T-cell (primary cell): ENCODE measurements at regions not wholly inside any gene's neighbourhood (a gene's known extent, or its start where the extent isn't known, plus 50 kb on each side); places are given as distances from the start of the nearest gene placed in this dataset.
"Not testable (repeated sequence)": the region's sequence is repeated elsewhere in the genome, so short reads cannot be mapped to it uniquely, and the experiment has no call there.

Experiments
- ATAC-seq, 4 experiments: fragments of 200-7000 bp in 3 of 4; fragments of 150-1000 bp in 1 of 4; cut with Tn5 transposase; replicated peaks in 1 of 4; 1 replicate in 3 of 4; 2 replicates in 1 of 4; pipeline ENCODE4 v1.10.0; 2021; ENCODE audit warnings: moderate library complexity in 3 of 4, mild to moderate bottlenecking in 2 of 4, moderate number of reproducible peaks in 1 of 4
- CTCF ChIA-PET, 2 donors: fragments of 300-600 bp; sonication (Branson Sonifier 250); formaldehyde crosslinking; loops; one replicate each; lab custom pipeline; 2022; ENCODE audit warnings: antibody characterized with exemption in 2 of 2; lab: Charles Lee
- POLR2A ChIA-PET, 2 donors: fragments of 300-600 bp; sonication (Branson Sonifier 250); formaldehyde crosslinking; loops; one replicate each; lab custom pipeline; 2022; ENCODE audit warnings: antibody characterized with exemption in 2 of 2; lab: Charles Lee
- DNase-seq, 35 experiments: peaks; one replicate each; pipeline versions ENCODE4 v3.0.0 to v3.0.0-alpha.2; 2013 to 2023
- H3K27ac ChIP-seq: one replicate; pipeline ENCODE4 v1.5.1; 2013; ENCODE audit warnings: low read length
- H3K27me3 ChIP-seq, 2 experiments: replicated peaks in 1 of 2; 1 replicate in 1 of 2; 2 replicates in 1 of 2; pipeline versions ENCODE4 v1.6.1 to v1.7.0; 2013; ENCODE audit warnings: low read length in 1 of 2, mixed read lengths in 1 of 2; ENCODE audit not compliant: control insufficient read depth in 2 of 2, insufficient read depth in 2 of 2; ENCODE audit errors: extremely low read depth in 1 of 2
- H3K36me3 ChIP-seq, 2 donors: 1 replicate in 1 of 2; 2 replicates in 1 of 2; pipeline versions ENCODE4 v1.6.1 to v1.7.0; 2013; ENCODE audit warnings: low read length in 1 of 2; ENCODE audit not compliant: control insufficient read depth in 2 of 2, insufficient read depth in 1 of 2; ENCODE audit errors: extremely low read depth in 1 of 2
- H3K4me1 ChIP-seq, 2 experiments: 1 replicate in 1 of 2; 2 replicates in 1 of 2; pipeline versions ENCODE4 v1.6.1 to v1.7.0; 2013; ENCODE audit warnings: low read length in 2 of 2, mixed read lengths in 1 of 2; ENCODE audit not compliant: insufficient read depth in 2 of 2, control insufficient read depth in 1 of 2; ENCODE audit errors: extremely low read depth in 1 of 2
- H3K4me3 ChIP-seq, 2 donors: 1 replicate in 1 of 2; 2 replicates in 1 of 2; pipeline versions ENCODE4 v1.5.1 to v1.7.0; 2013; ENCODE audit warnings: mild to moderate bottlenecking in 2 of 2, low read length in 1 of 2, moderate library complexity in 1 of 2; ENCODE audit not compliant: control insufficient read depth in 1 of 2; ENCODE audit errors: extremely low read depth in 1 of 2
- H3K9me3 ChIP-seq: 2 replicates; pipeline ENCODE4 v1.7.0; 2013
- H3K27ac Mint-ChIP-seq, 2 donors: one replicate each; pipeline ENCODE4 v1.8.0; 2020 to 2021; ENCODE audit warnings: mild to moderate bottlenecking in 2 of 2, mixed read lengths in 2 of 2
- H3K27me3 Mint-ChIP-seq, 2 donors: one replicate each; pipeline ENCODE4 v1.8.0; 2021 to 2022; ENCODE audit warnings: mixed read lengths in 2 of 2
- H3K36me3 Mint-ChIP-seq: one replicate; pipeline ENCODE4 v1.8.0; 2021; ENCODE audit warnings: mixed read lengths
- H3K4me1 Mint-ChIP-seq, 3 donors: one replicate each; pipeline ENCODE4 v1.8.0; 2020 to 2022; ENCODE audit warnings: mixed read lengths in 3 of 3, mild to moderate bottlenecking in 1 of 3
- H3K4me3 Mint-ChIP-seq, 3 donors: one replicate each; pipeline ENCODE4 v1.8.0; 2020 to 2022; ENCODE audit warnings: mild to moderate bottlenecking in 3 of 3, mixed read lengths in 3 of 3, moderate library complexity in 3 of 3
- H3K9me3 Mint-ChIP-seq, 3 donors: one replicate each; pipeline ENCODE4 v1.8.0; 2020 to 2022; ENCODE audit warnings: mixed read lengths in 3 of 3
- WGBS: methylation state at CpG from one replicate; pipeline ENCODE4 v1.1.5; 2013; ENCODE audit warnings: missing lambda C conversion rate; ENCODE audit not compliant: insufficient coverage; 5-methylcytosine and 5-hydroxymethylcytosine counted together

DNA sequence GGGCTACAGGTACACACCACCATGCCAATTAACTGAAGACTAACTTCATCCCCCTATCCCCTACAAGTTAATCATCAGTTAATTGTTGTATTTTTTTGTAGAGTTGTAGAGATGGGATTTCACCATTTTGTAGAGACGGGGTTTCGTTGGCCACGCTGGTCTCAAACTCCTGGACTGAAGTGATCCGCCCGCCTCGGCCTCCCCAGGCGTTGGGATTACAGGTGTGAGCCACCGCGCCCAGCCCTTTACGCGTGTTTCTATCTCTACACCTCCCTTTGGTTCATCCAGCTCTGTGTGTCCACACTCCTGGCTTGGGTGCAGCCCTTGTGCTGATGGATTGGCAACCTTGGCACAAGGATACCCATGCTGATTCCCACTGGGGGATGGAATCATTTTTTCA lies 258.8 kb downstream of the FAM43A start:
- ATAC-seq (no peak), DNase-seq (no peak)
- Histone ChIP-seq H3K4me3 (no peak overlapping the region), H3K27me3 (peaks cover 0 to 49% of the 10 kb centered on the region in 2 experiments), H3K9me3 (no peaks in the 10 kb centered on the region), H3K36me3 (no peaks in the 10 kb centered on the region), H3K4me1 (no peaks in the 10 kb centered on the region), H3K27ac (no peak overlapping the region)
- Mint-ChIP-seq H3K36me3 (no peaks in the 10 kb centered on the region), H3K4me1 (no peaks in the 10 kb centered on the region), H3K9me3 (peaks cover 4 to 8% (median 5%) of the 10 kb centered on the region in 3 donors), H3K27ac (no peak overlapping the region), H3K4me3 (no peak overlapping the region), H3K27me3 (peaks cover 10 to 14% of the 10 kb centered on the region in 2 donors)
- ChIA-PET POLR2A (no interaction called here), CTCF (interaction anchor here in 1 of 2 donors (0.6 kb wide), 1 partner anchor 30 kb away, joined by 7 read pairs; no protein-coding TSS in a partner anchor)
- WGBS, result 93% methylated on average over 9 of the region's 11 CpGs

DNA sequence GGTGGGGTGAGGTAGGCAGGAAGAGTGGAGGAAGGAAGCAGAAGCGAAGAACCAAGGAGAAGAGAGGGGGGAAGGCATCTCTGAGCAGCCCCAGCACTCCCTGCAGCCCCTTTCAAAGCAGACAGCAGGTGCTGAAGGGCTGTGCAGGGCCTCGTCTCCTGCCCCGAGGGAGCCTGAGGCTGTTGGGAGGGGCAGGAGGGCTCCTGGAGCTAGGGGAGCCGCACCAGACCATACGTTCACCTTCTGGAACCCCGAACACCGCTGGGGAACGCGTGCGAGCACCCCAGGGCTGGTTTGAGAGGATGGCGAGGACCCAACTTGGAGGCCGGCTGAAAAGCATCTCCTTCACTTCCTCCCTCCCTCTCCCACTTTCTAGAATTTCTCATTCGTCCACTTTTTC lies 259.8 kb downstream of the FAM43A start:
- H3K4me3 Mint-ChIP-seq, result no peak overlapping the region
- no peaks in the 10 kb centered on the region for H3K36me3 ChIP-seq
- H3K27ac ChIP-seq, result no peak overlapping the region
- H3K27me3 ChIP-seq, result peaks cover 0 to 39% of the 10 kb centered on the region in 2 experiments
- peaks cover 9 to 14% of the 10 kb centered on the region in 2 donors for H3K27me3 Mint-ChIP-seq
- H3K27ac Mint-ChIP-seq, result no peak overlapping the region
- no peaks in the 10 kb centered on the region for H3K4me1 Mint-ChIP-seq
- H3K4me3 ChIP-seq, result no peak overlapping the region
- H3K9me3 Mint-ChIP-seq, result peaks cover 4 to 8% (median 5%) of the 10 kb centered on the region in 3 donors
- ChIA-PET POLR2A (no interaction called here), CTCF (no interaction called here)
- H3K36me3 Mint-ChIP-seq, result no peaks in the 10 kb centered on the region
- no peak for DNase-seq
- no peaks in the 10 kb centered on the region for H3K4me1 ChIP-seq
- no peaks in the 10 kb centered on the region for H3K9me3 ChIP-seq
- 58% methylated on average over 6 of the region's 13 CpGs for WGBS
- no peak for ATAC-seq

DNA sequence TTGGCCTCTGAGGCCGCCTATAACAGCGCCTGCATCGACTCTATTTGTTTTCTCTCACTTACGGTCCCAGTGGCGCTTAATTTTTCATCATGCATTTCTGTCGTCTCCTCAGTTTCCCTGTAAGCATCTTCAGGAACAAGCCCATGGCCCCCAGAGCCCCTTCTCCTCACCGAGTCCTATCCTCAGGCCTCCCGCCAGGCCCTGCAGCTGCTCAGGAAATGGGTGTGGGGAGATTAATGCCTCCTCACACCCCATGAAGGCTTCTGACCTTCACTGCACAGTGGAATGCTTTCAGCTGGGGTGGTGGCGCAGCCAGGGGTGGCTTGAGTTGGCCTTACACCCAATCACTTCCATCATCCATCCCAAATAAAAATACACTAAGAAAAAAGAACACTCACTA lies 260.4 kb downstream of the FAM43A start:
- POLR2A ChIA-PET, result no interaction called here

DNA sequence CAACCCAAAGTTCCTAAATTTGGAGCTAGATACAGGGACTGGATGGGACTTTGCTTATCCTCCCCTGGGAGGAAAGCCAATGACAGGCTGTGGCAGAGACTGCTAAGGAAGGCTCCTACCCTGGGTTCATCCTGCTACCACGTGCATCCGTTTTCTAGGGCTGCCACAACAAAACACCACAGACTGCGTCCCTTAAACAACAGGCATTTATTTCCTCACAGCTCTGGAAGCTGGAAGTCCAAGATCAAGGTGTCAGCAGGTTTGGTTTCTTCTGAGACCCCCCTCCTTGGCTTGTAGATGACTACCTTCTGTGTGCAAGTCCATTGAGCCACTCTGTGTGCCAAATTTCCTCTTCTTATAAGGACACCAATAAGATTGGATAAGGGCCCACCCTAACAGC lies 263.9 kb downstream of the FAM43A start:
- 60% methylated on average over 3 of the region's 3 CpGs for WGBS
- DNase-seq (no peak), ATAC-seq (no peak)
- Histone ChIP-seq H3K9me3 (no peaks in the 10 kb centered on the region), H3K27ac (no peak overlapping the region), H3K36me3 (no peaks in the 10 kb centered on the region), H3K4me3 (no peak overlapping the region), H3K27me3 (peaks cover 0 to 15% of the 10 kb centered on the region in 2 experiments), H3K4me1 (no peaks in the 10 kb centered on the region)
- no peaks in the 10 kb centered on the region for H3K36me3 Mint-ChIP-seq
- peaks cover 0 to 5% (median 0%) of the 10 kb centered on the region in 3 donors for H3K4me1 Mint-ChIP-seq
- H3K4me3 Mint-ChIP-seq, result no peak overlapping the region
- peaks cover 4 to 8% (median 5%) of the 10 kb centered on the region in 3 donors for H3K9me3 Mint-ChIP-seq
- ChIA-PET CTCF (no interaction called here), POLR2A (no interaction called here)
- no peak overlapping the region for H3K27ac Mint-ChIP-seq
- H3K27me3 Mint-ChIP-seq, result peaks cover 0 to 4% of the 10 kb centered on the region in 2 donors

More for the DNA sequence above, 260.4 kb downstream of the FAM43A start:
- CTCF ChIA-PET, result interaction anchor here in 1 of 2 donors (0.6 kb wide), 1 partner anchor 333 kb away, joined by 3 read pairs; no protein-coding TSS in a partner anchor
- H3K4me3 Mint-ChIP-seq, result no peak overlapping the region
- H3K36me3 Mint-ChIP-seq, result no peaks in the 10 kb centered on the region
- H3K4me3 ChIP-seq, result no peak overlapping the region
- H3K4me1 Mint-ChIP-seq, result no peaks in the 10 kb centered on the region
- DNase-seq (no peak), ATAC-seq (no peak)
- 94% methylated on average over 5 of the region's 9 CpGs for WGBS
- H3K4me1 ChIP-seq, result no peaks in the 10 kb centered on the region
- no peak overlapping the region for H3K27ac ChIP-seq
- H3K27me3 Mint-ChIP-seq, result peaks cover 3 to 10% of the 10 kb centered on the region in 2 donors
- H3K9me3 ChIP-seq, result no peaks in the 10 kb centered on the region
- peaks cover 4 to 8% (median 5%) of the 10 kb centered on the region in 3 donors for H3K9me3 Mint-ChIP-seq
- H3K27me3 ChIP-seq, result peaks cover 0 to 36% of the 10 kb centered on the region in 2 experiments
- no peaks in the 10 kb centered on the region for H3K36me3 ChIP-seq
- no peak overlapping the region for H3K27ac Mint-ChIP-seq

DNA sequence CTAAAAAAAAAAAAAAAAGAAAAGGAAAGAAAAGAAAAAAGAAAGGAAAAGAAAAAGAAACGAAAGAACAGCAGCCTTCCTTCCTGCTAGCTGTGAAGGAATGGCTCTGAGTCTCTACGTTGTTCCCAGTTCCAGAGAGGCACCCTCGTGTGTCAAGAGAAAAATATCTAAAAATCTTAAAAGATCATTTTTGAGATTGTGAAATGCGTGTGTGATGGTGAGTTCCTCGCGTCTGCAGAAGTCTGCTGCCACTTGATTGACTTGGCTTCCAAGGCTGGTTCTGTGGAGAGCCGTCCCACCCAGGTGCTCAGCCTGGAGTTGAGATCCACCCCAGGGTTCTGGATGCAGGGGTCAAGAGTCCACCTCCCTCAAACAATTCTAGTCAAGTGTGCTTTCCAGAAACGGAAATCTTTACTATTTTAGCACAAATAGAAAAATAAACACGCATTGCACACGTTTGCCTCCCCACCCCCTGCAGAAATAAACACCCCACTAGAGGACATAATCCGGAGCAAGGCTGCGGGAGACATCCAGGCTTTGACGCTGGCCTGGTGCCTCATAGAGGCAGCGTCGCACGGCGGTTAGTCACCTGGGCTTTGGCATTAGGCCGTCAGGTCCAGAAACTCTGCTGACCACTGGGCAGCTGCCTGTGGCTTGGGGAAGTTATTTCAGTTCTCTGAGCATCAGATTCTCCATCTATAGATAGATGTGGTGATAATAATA lies 265.4 kb downstream of the FAM43A start:
- 86% methylated on average over 16 of the region's 18 CpGs for WGBS
- no peak overlapping the region for H3K4me3 Mint-ChIP-seq
- H3K27me3 Mint-ChIP-seq, result peaks cover 3 to 4% of the 10 kb centered on the region in 2 donors
- H3K36me3 ChIP-seq, result no peaks in the 10 kb centered on the region
- peaks cover 0 to 5% (median 0%) of the 10 kb centered on the region in 3 donors for H3K4me1 Mint-ChIP-seq
- H3K36me3 Mint-ChIP-seq, result no peaks in the 10 kb centered on the region
- peaks cover 0 to 9% of the 10 kb centered on the region in 2 experiments for H3K27me3 ChIP-seq
- no peak overlapping the region for H3K27ac ChIP-seq
- ChIA-PET POLR2A (no interaction called here), CTCF (no interaction called here)
- H3K27ac Mint-ChIP-seq, result no peak overlapping the region
- no peak overlapping the region for H3K4me3 ChIP-seq
- DNase-seq, result no peak
- no peak for ATAC-seq
- no peaks in the 10 kb centered on the region for H3K9me3 ChIP-seq
- H3K4me1 ChIP-seq, result no peaks in the 10 kb centered on the region
- peaks cover 4 to 8% (median 5%) of the 10 kb centered on the region in 3 donors for H3K9me3 Mint-ChIP-seq

DNA sequence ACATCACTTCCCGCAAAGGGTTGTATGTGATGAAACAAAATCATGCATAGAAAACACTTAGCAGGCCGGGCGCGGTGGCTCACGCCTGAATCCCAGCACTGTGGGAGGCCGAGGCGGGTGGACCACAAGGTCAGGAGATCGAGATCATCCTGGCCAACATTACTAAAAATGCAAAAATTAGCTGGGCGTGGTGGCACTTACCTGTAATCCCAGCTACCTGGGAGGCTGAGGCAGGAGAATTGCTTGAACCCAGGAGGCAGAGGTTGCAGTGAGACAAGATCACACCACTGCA lies 265.9 kb downstream of the FAM43A start:
- H3K4me3 Mint-ChIP-seq, H3K27me3 Mint-ChIP-seq, H3K4me3 ChIP-seq, DNase-seq, CTCF ChIA-PET, H3K36me3 ChIP-seq, POLR2A ChIA-PET, H3K27ac Mint-ChIP-seq, H3K4me1 ChIP-seq, H3K9me3 Mint-ChIP-seq, H3K36me3 Mint-ChIP-seq, H3K27ac ChIP-seq, H3K27me3 ChIP-seq, H3K9me3 ChIP-seq, ATAC-seq, H3K4me1 Mint-ChIP-seq: not testable (repeated sequence)
- 90% methylated on average over 7 of the region's 9 CpGs for WGBS
